ENCODE measurements at regions not wholly inside any gene's neighbourhood (a gene's known extent, or its start where the extent isn't known, plus 50 kb on each side); places are given as distances from the start of the nearest gene placed in this dataset.
A peak's percentile ranks its signal among the peaks of the same experiment; 100 is the strongest.
"Not testable (repeated sequence)": the region's sequence is repeated elsewhere in the genome, so short reads cannot be mapped to it uniquely, and the experiment has no call there.

- H3K27ac ChIP-seq; intact Hi-C loops (cut with DNase I); H3K27me3 ChIP-seq; H3K4me1 ChIP-seq; H3K36me3 ChIP-seq; DNase-seq (ENCODE audit: extremely low spot score in 2 of 2); H3K9me3 ChIP-seq; H3K4me3 ChIP-seq: not testable (repeated sequence)
These were observed 115.6 kb upstream of the FABP2 start for GRCh38 chr4:119437515-119437914.

- intact Hi-C loops (cut with DNase I); H3K36me3 ChIP-seq: not testable (repeated sequence)
These were observed 86.8 kb upstream of the FABP2 start for GRCh38 chr4:119408561-119409224.

GRCh38 chr4:119406721-119407460 is 85.0 kb upstream of the FABP2 start:
- intact Hi-C loops (cut with DNase I); H3K27me3 ChIP-seq; H3K36me3 ChIP-seq; H3K9me3 ChIP-seq; H3K27ac ChIP-seq; H3K4me1 ChIP-seq; H3K4me3 ChIP-seq; DNase-seq (ENCODE audit: extremely low spot score in 2 of 2): not testable (repeated sequence)

More at GRCh38 chr4:119408561-119409224, 86.8 kb upstream of the FABP2 start:
- H3K4me3 ChIP-seq, H3K27me3 ChIP-seq, H3K9me3 ChIP-seq, H3K4me1 ChIP-seq, H3K27ac ChIP-seq: not testable (repeated sequence)
- peak in 1 of 2 donors; percentile 10 for DNase-seq (ENCODE audit: extremely low spot score in 2 of 2)

- H3K27ac ChIP-seq; H3K4me3 ChIP-seq; DNase-seq (ENCODE audit: extremely low spot score in 2 of 2); H3K9me3 ChIP-seq; intact Hi-C loops (cut with DNase I); H3K36me3 ChIP-seq; H3K27me3 ChIP-seq; H3K4me1 ChIP-seq: not testable (repeated sequence)
These were observed 84.1 kb upstream of the FABP2 start for GRCh38 chr4:119406041-119406440.

GRCh38 chr4:119402322-119403308 is 80.7 kb upstream of the FABP2 start:
- intact Hi-C loops (cut with DNase I); H3K27me3 ChIP-seq; H3K4me1 ChIP-seq; H3K9me3 ChIP-seq; H3K27ac ChIP-seq; H3K36me3 ChIP-seq; H3K4me3 ChIP-seq: not testable (repeated sequence)
- DNase-seq (ENCODE audit: extremely low spot score in 2 of 2) = peak in 1 of 2 donors; percentile 13

- H3K9me3 ChIP-seq; H3K27ac ChIP-seq; H3K4me3 ChIP-seq; H3K4me1 ChIP-seq; intact Hi-C loops (cut with DNase I); H3K36me3 ChIP-seq; H3K27me3 ChIP-seq; DNase-seq (ENCODE audit: extremely low spot score in 2 of 2): not testable (repeated sequence)
These were observed 73.8 kb upstream of the FABP2 start for GRCh38 chr4:119395701-119396100.

- no peak for DNase-seq (ENCODE audit: extremely low spot score in 2 of 2)
- intact Hi-C loops (cut with DNase I) = no loop called here
- Histone ChIP-seq H3K9me3 (no peaks in the 10 kb centered on the region), H3K4me1 (no peaks in the 10 kb centered on the region), H3K36me3 (no peaks in the 10 kb centered on the region), H3K27me3 (no peaks in the 10 kb centered on the region), H3K27ac (no peak overlapping the region), H3K4me3 (no peak overlapping the region)
- TF ChIP-seq POLR2A (IDR thresholded peaks at IDR 0.05) (no peak), CTCF (IDR thresholded peaks at IDR 0.05) (no peak), POLR2AphosphoS5 (IDR thresholded peaks at IDR 0.05; ENCODE audit: insufficient read depth in 1 of 2, low read depth in 1 of 2) (no peak)
These were observed 72.9 kb upstream of the FABP2 start for GRCh38 chr4:119394826-119395225.

GRCh38 chr4:119388791-119389190 is 66.9 kb upstream of the FABP2 start:
- H3K27ac ChIP-seq; H3K27me3 ChIP-seq; H3K4me1 ChIP-seq; H3K4me3 ChIP-seq; intact Hi-C loops (cut with DNase I); H3K9me3 ChIP-seq; DNase-seq (ENCODE audit: extremely low spot score in 2 of 2); H3K36me3 ChIP-seq: not testable (repeated sequence)

- H3K4me3 ChIP-seq; intact Hi-C loops (cut with DNase I); H3K27me3 ChIP-seq; H3K27ac ChIP-seq; H3K4me1 ChIP-seq; DNase-seq (ENCODE audit: extremely low spot score in 2 of 2); H3K9me3 ChIP-seq; H3K36me3 ChIP-seq: not testable (repeated sequence)
These were observed 52.7 kb upstream of the FABP2 start for GRCh38 chr4:119374616-119375015.

- H3K36me3 ChIP-seq; H3K9me3 ChIP-seq; DNase-seq (ENCODE audit: extremely low spot score in 2 of 2); intact Hi-C loops (cut with DNase I); H3K4me3 ChIP-seq; H3K27ac ChIP-seq; H3K4me1 ChIP-seq; H3K27me3 ChIP-seq: not testable (repeated sequence)
These were observed 50.6 kb upstream of the FABP2 start for GRCh38 chr4:119372316-119373062.
